Hepatic stellate cell (primary cell): ENCODE measurements at regions not wholly inside any gene's neighbourhood (a gene's known extent, or its start where the extent isn't known, plus 50 kb on each side); places are given as distances from the start of the nearest gene placed in this dataset.
A peak's percentile ranks its signal among the peaks of the same experiment; 100 is the strongest.

ENCODE experiments used
- DNase-seq: peaks from one replicate; pipeline ENCODE4 v3.0.0; 2011; ENCODE audit warnings: low spot score

GRCh38 chr20:50273601-50274491, 83.2 kb downstream of the CEBPB start:
- no peak for DNase-seq

GRCh38 chr20:50274570-50275430, 84.2 kb downstream of the CEBPB start:
- DNase-seq = no peak

- DNase-seq = no peak
Measured at GRCh38 chr20:50276119-50277063, 85.8 kb downstream of the CEBPB start.

- DNase-seq = no peak
Measured at GRCh38 chr20:50277064-50277415, 86.4 kb downstream of the CEBPB start.

- no peak for DNase-seq
Measured at GRCh38 chr20:50277460-50278376, 87.1 kb downstream of the CEBPB start.

- no peak for DNase-seq
Measured at GRCh38 chr20:50278377-50278683, 87.7 kb downstream of the CEBPB start.

- peak; percentile 70 for DNase-seq
Measured at GRCh38 chr20:50278684-50279531, 88.3 kb downstream of the CEBPB start.

GRCh38 chr20:50279988-50280850, 89.6 kb downstream of the CEBPB start:
- no peak for DNase-seq

- DNase-seq = no peak
Measured at GRCh38 chr20:50280851-50281655, 90.4 kb downstream of the CEBPB start.

- no peak for DNase-seq
Measured at GRCh38 chr20:50281831-50282591, 91.4 kb downstream of the CEBPB start.

GRCh38 chr20:50282592-50283241, 92.1 kb downstream of the CEBPB start:
- DNase-seq = no peak

- no peak for DNase-seq
Measured at GRCh38 chr20:50283370-50283769, 92.7 kb downstream of the CEBPB start.

GRCh38 chr20:50283922-50284810, 93.5 kb downstream of the CEBPB start:
- DNase-seq = peak; percentile 75

- no peak for DNase-seq
Measured at GRCh38 chr20:50284811-50285375, 94.3 kb downstream of the CEBPB start.

- peak; percentile 80 for DNase-seq
Measured at GRCh38 chr20:50285376-50286173, 94.9 kb downstream of the CEBPB start.
